GM12873 (cell line): ENCODE measurements at regions not wholly inside any gene's neighbourhood (a gene's known extent, or its start where the extent isn't known, plus 50 kb on each side); places are given as distances from the start of the nearest gene placed in this dataset.
A peak's percentile ranks its signal among the peaks of the same experiment; 100 is the strongest.

Experiments
- TF ChIP-seq, protein P1 (sequence below): IDR thresholded peaks from 2 replicates; pipeline ENCODE4 v1.5.1; 2012; ENCODE audit warnings: low read depth, mild to moderate bottlenecking, moderate library complexity, low read length, control low read depth; ENCODE audit not compliant: insufficient read depth; ENCODE audit errors: missing control alignments

- TF ChIP-seq, protein P1, sequence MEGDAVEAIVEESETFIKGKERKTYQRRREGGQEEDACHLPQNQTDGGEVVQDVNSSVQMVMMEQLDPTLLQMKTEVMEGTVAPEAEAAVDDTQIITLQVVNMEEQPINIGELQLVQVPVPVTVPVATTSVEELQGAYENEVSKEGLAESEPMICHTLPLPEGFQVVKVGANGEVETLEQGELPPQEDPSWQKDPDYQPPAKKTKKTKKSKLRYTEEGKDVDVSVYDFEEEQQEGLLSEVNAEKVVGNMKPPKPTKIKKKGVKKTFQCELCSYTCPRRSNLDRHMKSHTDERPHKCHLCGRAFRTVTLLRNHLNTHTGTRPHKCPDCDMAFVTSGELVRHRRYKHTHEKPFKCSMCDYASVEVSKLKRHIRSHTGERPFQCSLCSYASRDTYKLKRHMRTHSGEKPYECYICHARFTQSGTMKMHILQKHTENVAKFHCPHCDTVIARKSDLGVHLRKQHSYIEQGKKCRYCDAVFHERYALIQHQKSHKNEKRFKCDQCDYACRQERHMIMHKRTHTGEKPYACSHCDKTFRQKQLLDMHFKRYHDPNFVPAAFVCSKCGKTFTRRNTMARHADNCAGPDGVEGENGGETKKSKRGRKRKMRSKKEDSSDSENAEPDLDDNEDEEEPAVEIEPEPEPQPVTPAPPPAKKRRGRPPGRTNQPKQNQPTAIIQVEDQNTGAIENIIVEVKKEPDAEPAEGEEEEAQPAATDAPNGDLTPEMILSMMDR: no peak
Observed at GRCh38 chr4:57182132-57182874, 72.1 kb upstream of the IGFBP7 start.

- TF ChIP-seq, protein P1: no peak
Observed at GRCh38 chr4:57172065-57172464, 61.9 kb upstream of the IGFBP7 start.

DNA sequence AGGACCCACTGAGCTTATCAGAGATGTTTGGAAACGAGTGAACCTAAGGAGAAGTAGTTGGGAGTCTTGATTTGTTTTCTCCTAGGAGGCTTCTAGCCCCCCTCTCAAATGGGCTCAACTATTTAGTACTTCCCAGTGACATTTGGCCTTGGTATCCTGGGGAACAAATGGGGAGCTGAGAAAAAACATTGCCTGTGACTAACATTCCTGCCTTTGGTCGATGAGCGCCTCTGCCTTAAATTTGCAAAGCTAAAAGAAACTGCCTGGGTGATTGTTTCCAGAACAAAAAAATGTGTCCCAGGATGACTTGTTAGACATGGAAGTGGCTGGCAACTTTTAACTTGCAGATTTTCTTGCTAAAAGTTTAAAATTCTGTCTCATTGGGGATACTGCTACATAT lies 58.8 kb upstream of the IGFBP7 start:
- TF ChIP-seq, protein P1: no peak

- TF ChIP-seq, protein P1: peak; percentile 90
Observed at GRCh38 chr4:57163530-57164459, 53.6 kb upstream of the IGFBP7 start.

- TF ChIP-seq, protein P1: no peak
Observed at GRCh38 chr4:57162499-57163019, 52.4 kb upstream of the IGFBP7 start.
